Tibial nerve (tissue), 4 donors: ENCODE measurements at regions not wholly inside any gene's neighbourhood (a gene's known extent, or its start where the extent isn't known, plus 50 kb on each side); places are given as distances from the start of the nearest gene placed in this dataset.

Experiments
- EP300 ChIP-seq, 2 donors: sonication (generic); formaldehyde crosslinking; IDR thresholded peaks; one replicate each; pipeline ENCODE4 v1.6.1; 2017; ENCODE audit warnings: antibody characterized with exemption in 2 of 2, mild to moderate bottlenecking in 1 of 2
- POLR2A ChIP-seq, 2 donors: fragments of 450-650 bp; IDR thresholded peaks; one replicate each; pipeline ENCODE4 v1.6.1; 2017; ENCODE audit warnings: antibody characterized with exemption in 2 of 2, mild to moderate bottlenecking in 2 of 2, moderate library complexity in 2 of 2
- TF ChIP-seq, protein P1 (sequence below), 5 experiments: fragments of 200-600 bp in 3 of 5; fragments of 450-650 bp in 2 of 5; sonication (generic) in 3 of 5; IDR thresholded peaks; one replicate each; pipeline ENCODE4 v1.5.1; 2016 to 2019; ENCODE audit warnings: antibody characterized with exemption in 5 of 5, mild to moderate bottlenecking in 3 of 5, moderate library complexity in 2 of 5

DNA sequence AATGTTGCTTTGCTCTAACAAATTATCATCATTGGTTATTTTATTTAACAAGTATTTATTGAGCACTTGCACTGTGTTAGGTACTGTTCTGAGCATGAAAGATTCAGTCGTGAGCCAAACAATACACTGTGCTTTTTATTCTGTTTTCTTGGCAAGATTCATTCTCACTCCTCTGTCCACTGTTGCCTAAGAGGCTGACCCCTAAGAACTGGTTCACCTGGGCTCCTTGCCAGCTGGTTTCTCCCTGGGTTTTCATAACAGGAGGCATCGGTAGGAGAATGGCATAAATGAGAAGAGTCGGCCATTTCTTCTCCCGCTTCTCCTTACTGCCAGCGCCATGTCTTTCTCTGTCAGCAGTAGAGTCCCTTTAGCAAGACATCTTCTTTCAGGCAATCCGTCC, 243.7 kb upstream of the DIAPH2 start:
- TF ChIP-seq, protein P1, sequence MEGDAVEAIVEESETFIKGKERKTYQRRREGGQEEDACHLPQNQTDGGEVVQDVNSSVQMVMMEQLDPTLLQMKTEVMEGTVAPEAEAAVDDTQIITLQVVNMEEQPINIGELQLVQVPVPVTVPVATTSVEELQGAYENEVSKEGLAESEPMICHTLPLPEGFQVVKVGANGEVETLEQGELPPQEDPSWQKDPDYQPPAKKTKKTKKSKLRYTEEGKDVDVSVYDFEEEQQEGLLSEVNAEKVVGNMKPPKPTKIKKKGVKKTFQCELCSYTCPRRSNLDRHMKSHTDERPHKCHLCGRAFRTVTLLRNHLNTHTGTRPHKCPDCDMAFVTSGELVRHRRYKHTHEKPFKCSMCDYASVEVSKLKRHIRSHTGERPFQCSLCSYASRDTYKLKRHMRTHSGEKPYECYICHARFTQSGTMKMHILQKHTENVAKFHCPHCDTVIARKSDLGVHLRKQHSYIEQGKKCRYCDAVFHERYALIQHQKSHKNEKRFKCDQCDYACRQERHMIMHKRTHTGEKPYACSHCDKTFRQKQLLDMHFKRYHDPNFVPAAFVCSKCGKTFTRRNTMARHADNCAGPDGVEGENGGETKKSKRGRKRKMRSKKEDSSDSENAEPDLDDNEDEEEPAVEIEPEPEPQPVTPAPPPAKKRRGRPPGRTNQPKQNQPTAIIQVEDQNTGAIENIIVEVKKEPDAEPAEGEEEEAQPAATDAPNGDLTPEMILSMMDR (IDR thresholded peaks at IDR 0.05) = no peak
- no peak for TF ChIP-seq POLR2A (IDR thresholded peaks at IDR 0.05)
- no peak for TF ChIP-seq EP300 (IDR thresholded peaks at IDR 0.05)
